ENCODE measurements at regions not wholly inside any gene's neighbourhood (a gene's known extent, or its start where the extent isn't known, plus 50 kb on each side); places are given as distances from the start of the nearest gene placed in this dataset.

DNA sequence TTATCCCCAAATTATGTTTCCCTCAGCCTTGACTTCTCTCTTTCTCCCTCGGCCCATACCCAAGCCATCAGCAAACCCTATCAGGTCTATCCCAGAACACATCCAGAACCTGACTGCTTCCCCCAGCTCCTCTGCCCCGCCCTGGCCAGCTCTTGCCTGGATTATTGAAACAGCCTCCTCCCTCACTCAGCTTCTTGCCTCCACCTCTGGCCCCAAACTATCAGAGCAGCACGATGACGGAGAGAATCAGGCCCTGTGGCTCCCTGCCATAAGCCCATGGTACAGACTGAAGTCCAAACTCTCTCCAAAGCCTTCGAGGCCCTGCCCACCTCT, 105.3 kb upstream of the LINGO1 start:
- Histone ChIP-seq H3K4me3 (ENCODE audit: extremely low read depth, insufficient read depth, low read length, poor library complexity, severe bottlenecking) (no peak overlapping the region), H3K9me3 (ENCODE audit: control insufficient read depth, low read length) (no peaks in the 10 kb centered on the region), H3K36me3 (ENCODE audit: control insufficient read depth, insufficient read depth, low read length) (no peaks in the 10 kb centered on the region), H3K27ac (ENCODE audit: low read depth, low read length, severe bottlenecking) (no peak overlapping the region), H3K4me1 (ENCODE audit: control insufficient read depth, insufficient read depth, low read length, poor library complexity, severe bottlenecking) (no peaks in the 10 kb centered on the region)
- 88 to 91% methylated on average over 5 of the region's 5 CpGs for WGBS, 2 experiments (ENCODE audit: insufficient coverage in 2 of 2)

DNA sequence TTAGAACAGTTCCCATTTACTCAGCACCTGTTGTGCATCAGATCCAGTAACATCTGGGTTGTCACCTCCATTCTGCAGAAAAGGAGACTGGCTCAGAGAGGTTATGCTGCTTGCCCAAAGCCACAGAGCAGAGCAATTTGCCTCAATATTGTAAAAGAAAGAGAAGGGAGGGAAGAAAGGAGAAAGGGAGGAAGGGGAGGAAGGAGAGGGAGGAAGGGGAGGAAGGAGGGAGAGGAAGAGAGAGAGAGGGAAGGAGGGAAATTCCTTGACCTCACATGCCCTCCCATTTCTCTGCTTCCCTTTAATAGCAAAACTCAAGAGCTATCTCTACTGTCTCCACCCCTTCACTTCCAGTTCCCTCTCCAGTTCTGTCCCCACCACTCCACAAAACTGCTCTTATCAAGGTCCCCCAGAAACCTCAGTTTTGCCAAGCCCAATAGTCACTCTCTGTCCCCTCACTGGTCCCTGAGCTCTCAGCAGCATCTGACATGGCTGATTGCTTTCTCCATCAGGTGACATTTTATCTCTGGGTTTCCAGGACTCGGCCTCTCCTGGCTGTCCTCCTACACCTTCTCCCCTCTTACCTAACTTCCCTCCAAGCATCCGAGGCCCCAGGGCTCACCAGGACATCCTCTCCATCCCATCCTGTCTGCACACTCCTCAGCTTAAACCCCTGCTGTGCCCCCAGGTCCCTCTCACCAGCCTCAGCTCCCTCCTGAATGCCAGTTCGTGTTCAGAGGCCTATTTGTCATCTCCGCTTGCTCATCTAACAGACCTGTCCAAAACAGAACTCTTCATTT, 104.7 kb upstream of the LINGO1 start:
- WGBS, 2 experiments (ENCODE audit: insufficient coverage in 2 of 2), result 59 to 62% methylated on average over 4 of the region's 4 CpGs
- Histone ChIP-seq H3K4me1 (ENCODE audit: control insufficient read depth, insufficient read depth, low read length, poor library complexity, severe bottlenecking) (no peaks in the 10 kb centered on the region), H3K9me3 (ENCODE audit: control insufficient read depth, low read length) (no peaks in the 10 kb centered on the region), H3K36me3 (ENCODE audit: control insufficient read depth, insufficient read depth, low read length) (no peaks in the 10 kb centered on the region), H3K4me3 (ENCODE audit: extremely low read depth, insufficient read depth, low read length, poor library complexity, severe bottlenecking) (no peak overlapping the region), H3K27ac (ENCODE audit: low read depth, low read length, severe bottlenecking) (no peak overlapping the region)

- H3K4me3 ChIP-seq (ENCODE audit: extremely low read depth, insufficient read depth, low read length, poor library complexity, severe bottlenecking), result no peak overlapping the region
- WGBS, 2 experiments (ENCODE audit: insufficient coverage in 2 of 2), result 86 to 90% methylated on average over 1 to 2 of the region's 2 CpGs
- no peaks in the 10 kb centered on the region for H3K9me3 ChIP-seq (ENCODE audit: control insufficient read depth, low read length)
These were observed 101.6 kb upstream of the LINGO1 start for GRCh38 chr15:77734306-77734705.

DNA sequence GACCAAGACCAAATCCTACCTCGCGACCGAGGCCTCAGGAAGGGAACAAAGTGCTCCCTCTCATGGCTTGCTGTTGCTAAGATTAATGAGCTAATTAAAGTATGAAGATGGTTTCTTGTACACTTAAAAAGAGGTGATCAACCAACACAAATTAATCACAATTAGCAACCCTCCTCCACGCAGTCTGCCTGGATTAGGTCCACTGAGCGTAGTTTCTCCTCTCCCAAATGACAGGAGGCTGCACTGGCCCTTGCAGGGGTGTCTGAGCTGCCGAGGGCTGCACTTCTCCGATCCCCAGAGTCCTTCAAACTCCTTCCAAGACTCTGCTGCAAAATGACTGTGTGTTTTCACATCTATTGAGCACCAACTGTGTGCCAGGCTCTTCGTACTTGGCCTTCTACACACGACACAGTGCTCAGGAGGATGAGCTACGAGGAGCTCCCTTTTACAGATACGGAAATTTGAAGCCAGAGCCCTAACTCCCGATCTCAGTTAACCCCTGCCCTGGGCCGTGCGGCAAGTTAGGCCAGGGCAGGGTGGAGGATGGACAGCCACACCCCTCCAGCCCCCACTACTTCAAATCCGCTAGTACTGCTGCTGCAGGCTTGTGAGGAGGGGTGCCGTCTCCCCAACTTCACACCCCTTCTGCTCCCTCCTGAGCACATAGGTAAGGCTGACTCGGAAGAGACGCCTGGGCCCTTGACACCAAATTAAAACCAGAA, 101.0 kb upstream of the LINGO1 start:
- no peaks in the 10 kb centered on the region for H3K36me3 ChIP-seq (ENCODE audit: control insufficient read depth, insufficient read depth, low read length)
- WGBS, 2 experiments (ENCODE audit: insufficient coverage in 2 of 2), result 83 to 87% methylated on average over 14 to 16 of the region's 18 CpGs

More at GRCh38 chr15:77734306-77734705, 101.6 kb upstream of the LINGO1 start:
- H3K36me3 ChIP-seq (ENCODE audit: control insufficient read depth, insufficient read depth, low read length), result no peaks in the 10 kb centered on the region
- no peak overlapping the region for H3K27ac ChIP-seq (ENCODE audit: low read depth, low read length, severe bottlenecking)
- H3K4me1 ChIP-seq (ENCODE audit: control insufficient read depth, insufficient read depth, low read length, poor library complexity, severe bottlenecking), result no peaks in the 10 kb centered on the region

DNA sequence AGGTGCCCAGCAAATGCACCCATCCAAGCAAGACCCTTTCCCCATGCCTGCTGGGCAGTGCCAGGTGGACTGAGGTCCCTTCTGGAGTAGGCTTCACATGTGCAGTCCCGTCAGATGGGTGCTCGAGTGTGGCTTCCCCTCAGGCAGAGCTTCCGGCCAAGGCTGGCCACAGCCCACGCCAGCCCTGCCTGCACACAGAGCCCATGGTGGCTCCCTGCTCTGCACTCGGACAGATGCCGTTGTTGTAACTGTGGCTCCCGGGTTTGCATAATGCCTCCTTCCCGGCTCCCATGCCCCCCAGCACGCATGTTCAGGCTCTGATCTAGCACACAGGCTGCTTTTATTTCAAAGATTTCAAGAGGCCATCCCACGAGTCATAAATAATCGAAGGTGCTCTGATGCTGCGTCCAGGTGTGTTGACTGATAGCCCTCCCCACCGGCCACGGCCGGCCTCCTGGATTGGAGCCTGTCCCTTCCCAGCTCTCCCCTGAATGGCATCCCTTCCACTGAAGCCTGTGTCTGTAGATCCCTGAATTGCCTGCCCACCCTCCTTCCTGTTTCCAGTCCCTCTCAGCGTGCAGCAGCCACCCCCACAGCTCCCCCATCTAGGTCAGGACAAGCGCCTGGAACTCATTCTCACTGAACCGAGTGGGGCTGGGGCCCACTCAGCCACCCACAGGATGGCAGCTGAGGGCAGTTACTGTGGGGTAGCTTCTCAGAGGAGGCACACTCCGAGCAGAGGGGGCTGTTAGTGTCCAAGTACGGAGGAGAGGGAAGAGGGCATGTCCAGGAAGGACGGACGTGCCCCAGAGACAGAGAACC, 100.0 kb upstream of the LINGO1 start:
- H3K27ac ChIP-seq (ENCODE audit: low read depth, low read length, severe bottlenecking), result no peak overlapping the region
- 87% methylated on average over 20 of the region's 22 CpGs for WGBS, 2 experiments (ENCODE audit: insufficient coverage in 2 of 2)
- H3K36me3 ChIP-seq (ENCODE audit: control insufficient read depth, insufficient read depth, low read length), result no peaks in the 10 kb centered on the region
- H3K9me3 ChIP-seq (ENCODE audit: control insufficient read depth, low read length), result no peaks in the 10 kb centered on the region
- no peak overlapping the region for H3K4me3 ChIP-seq (ENCODE audit: extremely low read depth, insufficient read depth, low read length, poor library complexity, severe bottlenecking)
- H3K4me1 ChIP-seq (ENCODE audit: control insufficient read depth, insufficient read depth, low read length, poor library complexity, severe bottlenecking), result no peaks in the 10 kb centered on the region

More for the DNA sequence above, 101.0 kb upstream of the LINGO1 start:
- H3K4me3 ChIP-seq (ENCODE audit: extremely low read depth, insufficient read depth, low read length, poor library complexity, severe bottlenecking), result no peak overlapping the region
- H3K9me3 ChIP-seq (ENCODE audit: control insufficient read depth, low read length), result no peaks in the 10 kb centered on the region
- no peak overlapping the region for H3K27ac ChIP-seq (ENCODE audit: low read depth, low read length, severe bottlenecking)
- no peaks in the 10 kb centered on the region for H3K4me1 ChIP-seq (ENCODE audit: control insufficient read depth, insufficient read depth, low read length, poor library complexity, severe bottlenecking)

- 79 to 80% methylated on average over 2 to 5 of the region's 5 CpGs for WGBS, 2 experiments (ENCODE audit: insufficient coverage in 2 of 2)
- Histone ChIP-seq H3K4me3 (ENCODE audit: extremely low read depth, insufficient read depth, low read length, poor library complexity, severe bottlenecking) (no peak overlapping the region), H3K4me1 (ENCODE audit: control insufficient read depth, insufficient read depth, low read length, poor library complexity, severe bottlenecking) (no peaks in the 10 kb centered on the region), H3K27ac (ENCODE audit: low read depth, low read length, severe bottlenecking) (no peak overlapping the region), H3K36me3 (ENCODE audit: control insufficient read depth, insufficient read depth, low read length) (no peaks in the 10 kb centered on the region), H3K9me3 (ENCODE audit: control insufficient read depth, low read length) (no peaks in the 10 kb centered on the region)
These were observed 99.2 kb upstream of the LINGO1 start for GRCh38 chr15:77731945-77732344.

- Histone ChIP-seq H3K9me3 (ENCODE audit: control insufficient read depth, low read length) (no peaks in the 10 kb centered on the region), H3K4me3 (ENCODE audit: extremely low read depth, insufficient read depth, low read length, poor library complexity, severe bottlenecking) (no peak overlapping the region), H3K27ac (ENCODE audit: low read depth, low read length, severe bottlenecking) (no peak overlapping the region), H3K4me1 (ENCODE audit: control insufficient read depth, insufficient read depth, low read length, poor library complexity, severe bottlenecking) (no peaks in the 10 kb centered on the region), H3K36me3 (ENCODE audit: control insufficient read depth, insufficient read depth, low read length) (no peaks in the 10 kb centered on the region)
- WGBS, 2 experiments (ENCODE audit: insufficient coverage in 2 of 2), result 60 to 93% methylated on average over 1 to 5 of the region's 8 CpGs
These were observed 98.4 kb upstream of the LINGO1 start for GRCh38 chr15:77731067-77731466.

- Histone ChIP-seq H3K36me3 (ENCODE audit: control insufficient read depth, insufficient read depth, low read length) (no peaks in the 10 kb centered on the region), H3K4me1 (ENCODE audit: control insufficient read depth, insufficient read depth, low read length, poor library complexity, severe bottlenecking) (no peaks in the 10 kb centered on the region), H3K27ac (ENCODE audit: low read depth, low read length, severe bottlenecking) (no peak overlapping the region), H3K9me3 (ENCODE audit: control insufficient read depth, low read length) (no peaks in the 10 kb centered on the region), H3K4me3 (ENCODE audit: extremely low read depth, insufficient read depth, low read length, poor library complexity, severe bottlenecking) (no peak overlapping the region)
- WGBS, 2 experiments (ENCODE audit: insufficient coverage in 2 of 2), result 72 to 76% methylated on average over 7 of the region's 7 CpGs
These were observed 95.1 kb upstream of the LINGO1 start for GRCh38 chr15:77727635-77728304.

DNA sequence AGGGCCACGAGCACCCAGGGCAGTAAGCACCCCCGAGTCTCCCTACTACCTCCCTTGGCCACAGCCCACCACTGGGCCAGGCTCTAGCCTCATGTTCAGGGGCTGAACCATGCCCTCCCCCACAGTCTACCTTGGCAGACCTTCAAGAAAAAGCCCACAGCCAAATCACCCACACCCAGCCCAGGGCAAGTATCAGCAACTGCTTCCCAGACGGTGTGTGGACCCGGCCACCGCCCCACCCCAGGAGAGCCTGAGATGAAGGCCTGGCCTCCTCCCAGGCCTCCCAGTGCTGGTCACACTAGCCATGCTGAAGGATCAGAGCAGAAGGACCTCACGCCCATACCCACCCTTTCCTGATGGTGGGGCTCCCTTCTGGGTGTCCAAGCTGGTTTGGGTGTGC, 92.0 kb upstream of the LINGO1 start:
- no peaks in the 10 kb centered on the region for H3K9me3 ChIP-seq (ENCODE audit: control insufficient read depth, low read length)
- no peak overlapping the region for H3K4me3 ChIP-seq (ENCODE audit: extremely low read depth, insufficient read depth, low read length, poor library complexity, severe bottlenecking)
- no peaks in the 10 kb centered on the region for H3K4me1 ChIP-seq (ENCODE audit: control insufficient read depth, insufficient read depth, low read length, poor library complexity, severe bottlenecking)
- 86 to 89% methylated on average over 5 to 6 of the region's 6 CpGs for WGBS, 2 experiments (ENCODE audit: insufficient coverage in 2 of 2)
- H3K36me3 ChIP-seq (ENCODE audit: control insufficient read depth, insufficient read depth, low read length), result no peaks in the 10 kb centered on the region
- no peak overlapping the region for H3K27ac ChIP-seq (ENCODE audit: low read depth, low read length, severe bottlenecking)

DNA sequence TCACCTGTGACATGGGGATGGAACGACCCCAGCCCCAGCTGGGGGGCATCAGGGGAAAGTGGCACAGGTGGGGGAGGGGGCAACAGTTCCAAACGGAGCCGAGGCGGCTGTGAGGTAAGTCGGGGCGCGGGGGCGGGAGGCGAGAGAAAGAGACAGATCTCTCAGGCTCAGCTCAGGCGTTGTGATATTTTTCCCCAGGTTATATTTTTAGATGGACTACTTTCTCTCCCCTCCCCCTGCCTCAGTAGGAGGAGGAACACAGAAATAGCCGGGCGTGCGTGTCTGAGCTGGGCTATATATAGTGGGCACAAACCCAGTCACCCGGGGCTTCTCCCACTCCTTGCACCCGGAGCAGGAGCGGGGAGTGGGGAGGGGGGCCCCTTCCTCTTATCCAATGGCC, 91.0 kb upstream of the LINGO1 start:
- 87 to 90% methylated on average over 11 of the region's 16 CpGs for WGBS, 2 experiments (ENCODE audit: insufficient coverage in 2 of 2)

More for the DNA sequence above, 91.0 kb upstream of the LINGO1 start:
- no peaks in the 10 kb centered on the region for H3K9me3 ChIP-seq (ENCODE audit: control insufficient read depth, low read length)
- no peak overlapping the region for H3K27ac ChIP-seq (ENCODE audit: low read depth, low read length, severe bottlenecking)
- no peaks in the 10 kb centered on the region for H3K4me1 ChIP-seq (ENCODE audit: control insufficient read depth, insufficient read depth, low read length, poor library complexity, severe bottlenecking)
- H3K4me3 ChIP-seq (ENCODE audit: extremely low read depth, insufficient read depth, low read length, poor library complexity, severe bottlenecking), result no peak overlapping the region
- H3K36me3 ChIP-seq (ENCODE audit: control insufficient read depth, insufficient read depth, low read length), result no peaks in the 10 kb centered on the region

Data from mesodermal cell (in vitro differentiated cells).